ENCODE measurements at regions not wholly inside any gene's neighbourhood (a gene's known extent, or its start where the extent isn't known, plus 50 kb on each side); places are given as distances from the start of the nearest gene placed in this dataset.

GRCh38 chr17:79152110-79152509, 77.5 kb downstream of the ENGASE start:
- no peak for TF ChIP-seq ELF4 (IDR thresholded peaks at IDR 0.05)
- no peak for TF ChIP-seq LEF1 (IDR thresholded peaks at IDR 0.05; ENCODE audit: borderline replicate concordance)
- TF ChIP-seq BHLHE40 (IDR thresholded peaks at IDR 0.05; ENCODE audit: borderline replicate concordance), result no peak
- no peak for TF ChIP-seq FOXA1 (IDR thresholded peaks at IDR 0.05)
- TF ChIP-seq NFRKB (IDR thresholded peaks at IDR 0.05), result no peak
- TF ChIP-seq FOXM1 (IDR thresholded peaks at IDR 0.05; ENCODE audit: borderline replicate concordance), result no peak
